Superior temporal gyrus (tissue), 1 donor: ENCODE measurements at regions not wholly inside any gene's neighbourhood (a gene's known extent, or its start where the extent isn't known, plus 50 kb on each side); places are given as distances from the start of the nearest gene placed in this dataset.
"Not testable (repeated sequence)": the region's sequence is repeated elsewhere in the genome, so short reads cannot be mapped to it uniquely, and the experiment has no call there.

Experiments
- DNase-seq: peaks from one replicate; pipeline ENCODE4 v3.0.0-alpha.2; 2016; ENCODE audit errors: extremely low spot score

GRCh38 chr2:43071599-43072550 is 154.5 kb downstream of the ZFP36L2 start:
- DNase-seq = no peak

DNA sequence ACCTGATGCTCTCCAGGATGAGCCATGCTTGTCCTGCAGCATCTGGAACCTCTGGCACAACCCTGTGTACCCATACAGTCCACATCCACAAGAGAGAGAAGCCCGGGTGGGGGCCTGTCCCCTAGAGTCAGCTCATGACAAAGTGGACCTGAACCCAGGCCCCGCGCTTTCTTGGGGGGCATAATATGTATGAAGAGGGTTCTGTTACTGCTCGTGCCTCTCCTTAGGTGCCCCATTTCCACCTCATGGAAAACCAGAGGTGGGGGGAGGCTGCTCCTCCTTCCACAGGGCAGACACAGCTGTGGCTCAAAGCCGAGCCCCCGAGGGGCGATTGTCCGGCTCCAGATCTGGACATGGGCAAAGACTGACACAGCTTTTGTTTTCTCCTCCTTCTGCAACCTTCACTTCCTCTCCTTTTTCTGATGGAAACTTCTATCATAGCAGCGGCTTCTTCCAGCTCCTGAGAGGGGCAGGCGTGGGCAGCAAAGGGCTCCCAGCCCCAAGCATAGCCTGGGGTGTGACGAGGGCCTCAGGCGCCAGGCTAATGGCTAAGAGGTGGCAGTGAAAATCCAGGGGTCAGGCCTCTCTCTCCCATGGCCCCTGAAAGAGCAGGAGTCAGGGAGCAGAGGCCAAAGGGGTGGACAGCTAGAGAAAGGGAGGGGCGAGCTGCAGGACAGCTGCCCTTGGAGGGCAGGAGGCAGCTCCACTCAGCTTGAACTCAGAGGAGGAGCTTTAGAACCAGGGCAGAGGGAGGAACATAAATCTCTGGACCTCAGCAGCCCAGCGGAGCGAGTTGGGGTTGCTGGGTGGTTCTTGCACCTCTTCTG is 155.5 kb downstream of the ZFP36L2 start:
- DNase-seq = no peak

GRCh38 chr2:43070030-43070429 is 156.4 kb downstream of the ZFP36L2 start:
- no peak for DNase-seq

DNA sequence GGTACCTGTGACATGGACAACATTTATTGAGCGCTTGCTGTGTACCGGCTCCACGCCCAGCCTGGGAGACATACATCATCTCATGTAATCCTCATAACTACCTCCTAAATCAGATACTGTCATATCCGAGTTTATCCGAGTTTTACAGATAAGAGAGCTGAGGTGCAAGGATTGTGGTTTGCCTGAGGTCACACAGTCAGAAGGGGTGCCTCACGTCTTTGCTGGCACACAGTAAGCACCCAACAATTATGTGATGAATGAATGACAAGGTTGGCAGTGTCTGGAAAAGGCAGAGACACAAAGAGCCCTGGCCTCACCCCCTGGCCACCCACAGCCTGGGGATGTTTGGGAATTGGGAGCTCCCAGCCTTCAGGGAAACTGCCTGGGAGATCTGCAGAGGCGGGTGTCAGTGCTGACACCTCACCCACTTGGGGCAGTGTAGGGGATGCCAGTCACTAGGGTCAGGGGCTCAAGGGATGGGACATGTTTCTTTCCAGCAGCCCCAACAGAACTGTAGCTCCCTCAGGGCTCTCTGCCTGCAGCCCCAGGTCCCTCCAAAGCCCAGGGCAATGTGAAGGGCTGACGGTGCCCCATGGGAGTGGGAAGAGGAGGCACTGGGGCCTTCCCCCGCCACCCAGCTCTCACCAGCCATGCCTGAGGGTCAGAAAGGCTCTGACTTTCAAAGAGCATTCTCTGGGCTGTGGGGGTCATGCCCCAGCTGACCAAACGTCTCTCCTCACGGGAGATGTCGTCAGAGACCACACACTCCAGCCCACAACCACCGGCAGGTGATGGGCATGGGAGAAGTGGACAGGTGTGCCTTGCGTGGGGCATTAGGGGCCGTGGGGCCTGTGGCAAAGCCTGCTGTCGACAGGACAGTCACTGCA is 157.5 kb downstream of the ZFP36L2 start:
- DNase-seq = no peak

DNA sequence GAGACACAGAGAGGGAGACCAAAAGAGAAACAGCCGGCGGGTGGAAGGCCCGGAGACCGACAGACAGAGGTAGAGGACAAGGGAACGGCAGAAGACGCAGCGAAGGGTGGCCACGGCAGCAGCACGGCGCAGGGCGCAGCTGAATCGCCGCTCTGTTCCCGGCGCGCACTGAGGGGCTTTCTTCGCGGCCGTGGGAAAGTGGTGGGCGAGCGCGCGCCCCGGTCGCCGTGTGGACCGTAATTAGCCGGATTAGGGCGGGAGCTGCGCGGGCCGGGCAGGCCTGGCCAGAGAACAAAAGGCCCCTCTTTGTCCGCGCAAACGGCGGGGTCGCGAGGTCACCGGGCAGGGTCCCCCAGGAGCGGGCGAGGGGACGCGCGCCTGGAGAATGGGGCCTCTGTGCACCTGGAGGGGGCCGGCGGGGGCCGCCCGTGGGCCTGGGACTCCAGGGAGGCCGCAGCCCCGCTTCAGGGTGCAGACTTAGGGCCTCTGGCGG is 158.3 kb downstream of the ZFP36L2 start:
- DNase-seq = no peak

DNA sequence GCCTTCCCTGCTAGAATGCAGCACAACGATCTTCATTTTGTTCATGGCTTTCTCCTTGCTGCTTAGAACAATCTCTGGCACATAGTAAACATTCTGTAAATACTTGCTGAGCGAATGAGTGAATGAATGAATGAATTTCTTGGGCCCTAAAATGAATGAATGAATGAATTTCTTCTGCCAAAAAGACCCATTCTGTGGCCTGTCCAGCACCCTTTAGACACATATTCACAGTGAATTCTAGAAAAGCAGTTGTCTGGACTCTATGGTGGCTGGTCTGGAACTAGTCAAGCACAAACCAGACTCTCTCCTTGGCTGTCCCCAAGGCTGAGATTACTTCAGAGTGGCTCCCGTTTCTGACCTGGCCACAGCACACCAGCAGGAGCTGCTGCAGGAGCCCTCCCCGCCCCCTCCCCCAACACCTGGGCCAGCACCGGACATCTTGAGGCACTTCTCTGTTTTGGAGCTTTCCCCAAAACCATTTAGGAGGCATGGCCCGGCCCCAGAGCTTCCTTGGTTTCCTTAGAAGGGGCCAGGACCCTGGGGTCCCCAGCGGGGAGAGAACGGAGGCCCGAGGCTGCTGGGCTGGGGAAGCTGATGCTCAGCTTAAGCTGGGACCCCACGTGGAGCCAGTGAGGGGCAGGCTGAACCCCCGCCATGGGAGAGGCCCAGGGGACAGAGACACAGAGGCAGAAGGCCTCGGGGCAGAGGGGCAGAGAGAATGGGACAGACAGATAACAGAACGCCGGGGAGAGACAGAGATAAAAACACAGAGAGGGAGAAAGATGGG is 159.0 kb downstream of the ZFP36L2 start:
- no peak for DNase-seq

- DNase-seq = not testable (repeated sequence)
These were observed 159.7 kb downstream of the ZFP36L2 start for GRCh38 chr2:43066541-43067253.

- DNase-seq = no peak
These were observed 160.5 kb downstream of the ZFP36L2 start for GRCh38 chr2:43065871-43066270.

DNA sequence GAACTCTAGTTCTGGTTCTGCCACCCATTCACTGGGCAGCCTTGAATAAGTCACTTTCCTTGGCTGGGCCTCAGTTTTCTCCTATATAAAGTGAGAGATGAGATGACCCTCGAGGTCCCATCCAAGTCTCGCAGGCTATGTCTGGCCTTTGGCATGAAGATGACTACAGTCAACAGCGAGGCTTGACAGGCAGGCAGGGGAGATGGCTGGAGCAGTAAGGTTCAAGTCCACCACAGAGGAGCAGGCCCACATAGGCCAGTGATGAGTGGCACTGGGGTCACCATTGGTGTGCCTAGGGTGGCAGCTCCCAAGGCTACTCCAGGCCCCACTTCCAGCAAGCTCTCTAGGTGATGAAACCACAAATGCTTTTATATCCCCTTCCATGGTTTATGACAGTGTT is 161.4 kb downstream of the ZFP36L2 start:
- no peak for DNase-seq

DNA sequence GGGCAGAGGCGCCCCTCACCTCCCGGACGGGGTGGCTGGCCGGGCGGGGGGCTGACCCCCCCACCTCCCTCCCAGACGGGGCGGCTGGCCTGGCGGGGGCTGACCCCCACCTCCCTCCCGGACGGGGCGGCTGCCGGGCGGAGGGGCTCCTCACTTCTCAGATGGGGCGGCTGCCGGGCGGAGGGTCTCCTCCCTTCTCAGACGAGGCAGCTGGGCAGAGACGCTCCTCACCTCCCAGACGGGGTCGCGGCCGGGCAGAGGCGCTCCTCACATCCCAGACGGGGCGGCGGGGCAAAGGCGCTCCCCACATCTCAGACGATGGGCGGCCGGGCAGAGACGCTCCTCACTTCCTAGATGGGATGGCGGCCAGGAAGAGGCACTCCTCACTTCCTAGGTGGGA is 163.3 kb downstream of the ZFP36L2 start:
- DNase-seq = not testable (repeated sequence)

- no peak for DNase-seq
These were observed 164.3 kb downstream of the ZFP36L2 start for GRCh38 chr2:43062058-43062457.

DNA sequence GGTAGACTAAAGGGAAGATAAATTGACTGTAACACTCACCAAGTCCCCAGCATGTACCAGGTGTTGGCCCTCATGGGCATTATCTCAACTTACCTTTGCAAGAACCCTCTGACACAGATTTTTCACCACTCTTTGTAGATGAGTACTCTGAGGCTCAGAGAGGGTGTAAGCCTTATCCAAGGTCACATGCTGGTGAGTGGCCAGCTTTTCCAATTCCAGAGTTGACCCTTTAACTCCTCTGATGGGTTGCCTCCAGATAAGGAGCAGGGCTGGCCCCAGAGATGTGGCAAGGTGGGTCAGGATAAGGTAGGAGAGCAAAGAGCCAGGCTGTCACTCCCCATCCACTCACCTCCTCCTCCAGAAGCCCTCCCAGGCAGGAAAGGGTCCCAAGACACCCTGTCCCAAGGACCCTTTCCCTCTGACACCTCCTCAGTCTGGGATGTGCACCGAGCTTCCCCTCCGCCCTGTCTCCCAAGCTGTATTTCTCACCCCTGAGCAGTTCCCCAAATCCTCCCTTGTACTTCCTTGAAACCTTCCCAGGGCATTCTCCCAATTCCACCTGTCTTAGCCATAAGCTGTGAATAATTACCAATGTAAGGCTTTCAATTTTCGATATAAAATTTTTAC is 165.9 kb downstream of the ZFP36L2 start:
- DNase-seq = no peak

DNA sequence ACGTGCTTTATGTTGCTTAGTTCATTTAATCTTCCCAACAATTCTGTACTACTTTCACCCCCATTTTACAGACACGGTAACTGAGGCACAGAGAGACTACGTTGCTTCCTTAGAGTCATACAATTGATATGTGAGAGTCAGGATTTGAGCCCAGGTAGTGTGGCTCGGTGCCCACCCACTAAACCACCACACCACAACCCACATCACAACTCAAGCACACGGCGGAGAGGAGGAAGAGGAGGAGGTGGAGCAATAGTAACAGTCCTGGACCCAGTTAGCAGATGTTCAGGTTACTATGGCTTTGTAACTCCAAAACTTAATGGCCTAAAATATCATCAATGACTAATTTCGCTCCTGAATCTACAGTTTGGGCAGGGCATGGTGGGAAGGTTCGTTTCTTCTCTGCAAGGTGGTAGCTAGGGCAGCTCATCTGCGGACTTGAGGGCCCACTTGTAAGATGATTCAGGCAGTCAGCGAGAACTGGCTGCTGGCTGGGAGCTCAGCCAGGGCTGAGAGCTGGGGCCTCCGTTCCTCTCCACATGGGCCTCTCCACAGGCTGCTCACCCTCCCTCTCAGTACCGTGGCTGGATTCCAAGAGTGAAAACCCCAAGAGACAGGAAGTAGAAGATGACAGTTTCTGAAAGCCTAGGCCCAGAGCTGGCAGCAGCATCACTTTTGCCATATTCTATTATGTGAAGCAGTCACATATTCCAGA is 167.1 kb downstream of the ZFP36L2 start:
- peak; percentile 85 for DNase-seq

DNA sequence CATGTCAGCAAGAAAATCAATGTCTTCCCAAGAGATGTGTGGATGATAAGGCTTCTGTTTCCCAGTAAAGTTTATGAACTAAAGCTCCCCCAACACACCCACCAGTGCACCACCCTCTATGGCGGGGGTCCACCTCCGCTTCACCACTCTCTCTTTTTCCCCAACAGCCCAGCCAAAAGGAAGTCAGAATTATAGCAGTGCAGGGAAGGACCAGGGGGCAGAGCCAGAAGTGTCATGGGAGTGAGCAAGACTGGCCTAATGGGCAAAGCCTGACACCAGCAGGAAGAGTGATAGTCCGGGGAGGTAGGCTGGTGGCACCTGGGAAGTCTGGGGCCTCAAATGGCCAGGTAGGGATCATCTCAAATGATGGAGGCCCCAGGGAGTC is 167.7 kb downstream of the ZFP36L2 start:
- no peak for DNase-seq

- peak; percentile 35 for DNase-seq
These were observed 168.4 kb downstream of the ZFP36L2 start for GRCh38 chr2:43057742-43058725.

- peak; percentile 93 for DNase-seq
These were observed 169.2 kb downstream of the ZFP36L2 start for GRCh38 chr2:43057026-43057741.

DNA sequence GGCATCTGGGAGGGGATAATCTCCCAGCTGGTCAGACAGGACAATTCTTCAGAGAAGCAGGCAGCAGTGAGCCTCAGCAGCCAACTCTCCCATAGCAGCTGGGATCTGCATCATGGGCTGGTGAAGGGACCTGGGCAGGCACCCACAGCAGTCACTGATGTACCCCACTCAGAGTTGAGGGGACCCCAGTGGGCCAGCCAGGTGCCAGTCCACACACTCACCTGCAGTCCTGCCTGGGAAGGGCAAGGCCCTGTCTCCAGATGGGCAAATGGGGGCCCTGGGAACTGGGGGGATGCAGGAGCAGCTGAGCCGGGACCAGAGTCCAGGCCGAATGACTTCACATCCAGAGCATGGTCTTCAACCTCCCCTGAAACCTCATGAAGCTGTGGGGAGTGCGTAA is 170.4 kb downstream of the ZFP36L2 start:
- DNase-seq = no peak
